Endothelial cell of umbilical vein (primary cell): ENCODE measurements at regions not wholly inside any gene's neighbourhood (a gene's known extent, or its start where the extent isn't known, plus 50 kb on each side); places are given as distances from the start of the nearest gene placed in this dataset.

Experiments
- BruUV-seq: library from RNA; stranded (reverse); fragments of 400-500 nt; replicated peaks from 2 replicates; lab custom pipeline; 2021; lab: Mats Ljungman, UMichigan
- CTCF ChIA-PET: fragments of 300-600, 350-600 bp; sonication (Branson Sonifier 250); formaldehyde crosslinking; loops from one replicate; lab custom pipeline; 2021; ENCODE audit warnings: antibody characterized with exemption, inconsistent platforms; lab: Charles Lee
- POLR2A ChIA-PET: fragments of 300-600, 350-600 bp; sonication (Branson Sonifier 250); formaldehyde crosslinking; loops from one replicate; lab custom pipeline; 2021; ENCODE audit warnings: antibody characterized with exemption, inconsistent platforms; lab: Charles Lee
- DNase-seq: peaks from one replicate; pipeline ENCODE4 v3.0.0-alpha.2; 2011; ENCODE audit warnings: low read depth, low spot score
- FAIRE-seq: peaks from 2 replicates; lab custom pipeline; 2011; peaks lifted over from hg19 to GRCh38; lab: Jason Lieb, UNC
- H2AFZ ChIP-seq: 2 replicates; pipeline ENCODE4 v1.6.0; 2012; ENCODE audit warnings: low read depth, low read length, control low read depth, inconsistent platforms
- H3K27ac ChIP-seq: 2 replicates; pipeline ENCODE4 v1.5.1; 2011; ENCODE audit warnings: low read depth, mild to moderate bottlenecking, control low read depth, low read length, moderate library complexity; ENCODE audit not compliant: insufficient read depth
- H3K27me3 ChIP-seq, 2 experiments: 2 replicates each; pipeline versions ENCODE4 v1.6.0 to v1.6.1; 2011; ENCODE audit warnings: low read length in 2 of 2, mixed read lengths in 1 of 2; ENCODE audit not compliant: control insufficient read depth in 2 of 2, insufficient read depth in 2 of 2
- H3K36me3 ChIP-seq, 2 experiments: 2 replicates in 1 of 2; 3 replicates in 1 of 2; pipeline ENCODE4 v1.5.1; 2011; ENCODE audit warnings: low read length in 2 of 2, mild to moderate bottlenecking in 1 of 2, moderate library complexity in 1 of 2; ENCODE audit not compliant: control insufficient read depth in 2 of 2, insufficient read depth in 2 of 2; ENCODE audit errors: extremely low read depth in 1 of 2
- H3K4me1 ChIP-seq: 3 replicates; pipeline ENCODE4 v1.5.1; 2011; ENCODE audit warnings: mild to moderate bottlenecking, low read length; ENCODE audit not compliant: control insufficient read depth, insufficient read depth; ENCODE audit errors: extremely low read depth
- H3K4me2 ChIP-seq: 2 replicates; pipeline ENCODE4 v1.6.1; 2011; ENCODE audit warnings: low read length, control low read depth, mixed read lengths; ENCODE audit not compliant: insufficient read depth
- H3K4me3 ChIP-seq, 3 experiments: fragments of 200-600 bp in 1 of 3; sonication (generic), shearing (Covaris generic) in 1 of 3; replicated peaks in 1 of 3; 2 replicates each; pipeline ENCODE4 v1.5.1; 2011 to 2016; ENCODE audit warnings: control low read depth in 3 of 3, low read length in 3 of 3, mild to moderate bottlenecking in 2 of 3, inconsistent platforms in 1 of 3, low read depth in 1 of 3, moderate library complexity in 1 of 3; ENCODE audit not compliant: insufficient read depth in 1 of 3
- H3K79me2 ChIP-seq: 2 replicates; pipeline ENCODE4 v1.6.0; 2012; ENCODE audit warnings: low read length, inconsistent platforms; ENCODE audit not compliant: control insufficient read depth, insufficient read depth
- H3K9ac ChIP-seq: replicated peaks from 2 replicates; pipeline ENCODE3; 2011; ENCODE audit warnings: low read length, control low read depth; ENCODE audit not compliant: insufficient read depth; ENCODE audit errors: extremely low read depth
- H3K9me1 ChIP-seq: replicated peaks from 3 replicates; pipeline ENCODE4 v1.6.0; 2011; ENCODE audit warnings: mild to moderate bottlenecking, low read length; ENCODE audit not compliant: control insufficient read depth, insufficient read depth; ENCODE audit errors: extremely low read depth
- H3K9me3 ChIP-seq: replicated peaks from 2 replicates; pipeline ENCODE4 v1.5.1; 2012; ENCODE audit warnings: low read length, inconsistent platforms; ENCODE audit not compliant: control insufficient read depth, insufficient read depth
- H4K20me1 ChIP-seq: replicated peaks from 2 replicates; pipeline ENCODE3; 2011; ENCODE audit warnings: mild to moderate bottlenecking, low read length; ENCODE audit not compliant: control insufficient read depth, insufficient read depth; ENCODE audit errors: extremely low read depth
- CTCF ChIP-seq, 2 donors: IDR thresholded peaks; 1 replicate in 1 of 2; 2 replicates in 1 of 2; pipeline ENCODE4 v1.5.1; 2011; ENCODE audit warnings: low read length in 2 of 2, mild to moderate bottlenecking in 2 of 2, moderate library complexity in 2 of 2, control low read depth in 1 of 2, inconsistent platforms in 1 of 2, low read depth in 1 of 2; ENCODE audit not compliant: insufficient read depth in 1 of 2; ENCODE audit errors: extremely low read depth in 1 of 2
- EZH2 ChIP-seq: IDR thresholded peaks from 2 replicates; pipeline ENCODE4 v1.6.1; 2012; ENCODE audit warnings: borderline replicate concordance, low read depth, mild to moderate bottlenecking, moderate library complexity, low read length, inconsistent platforms; ENCODE audit not compliant: severe bottlenecking
- FOS ChIP-seq: IDR thresholded peaks from 2 replicates; pipeline ENCODE4 v1.6.1; 2011; ENCODE audit warnings: mild to moderate bottlenecking, low read length, moderate library complexity, borderline replicate concordance; ENCODE audit not compliant: insufficient read depth
- GATA2 ChIP-seq: IDR thresholded peaks from 2 replicates; pipeline ENCODE4 v1.7.0; 2011; ENCODE audit warnings: low read depth, mild to moderate bottlenecking, moderate library complexity, mixed read lengths, low read length; ENCODE audit not compliant: insufficient read length, insufficient read depth
- JUN ChIP-seq: IDR thresholded peaks from 2 replicates; pipeline ENCODE4 v1.6.1; 2011; ENCODE audit warnings: borderline replicate concordance, low read depth; ENCODE audit not compliant: insufficient read length, insufficient read depth
- MAX ChIP-seq: IDR thresholded peaks from 2 replicates; pipeline ENCODE4 v1.6.1; 2011; ENCODE audit not compliant: insufficient read depth, insufficient read length
- MYC ChIP-seq: IDR thresholded peaks from one replicate; pipeline ENCODE4 v1.6.1; 2011; ENCODE audit warnings: mild to moderate bottlenecking, low read depth, low read length
- POLR2A ChIP-seq: IDR thresholded peaks from 2 replicates; pipeline ENCODE4 v1.6.1; 2012; ENCODE audit warnings: low read depth, mild to moderate bottlenecking, control low read depth, low read length
- POLR2AphosphoS5 ChIP-seq: IDR thresholded peaks from 2 replicates; pipeline ENCODE4 v1.6.1; 2012; ENCODE audit warnings: low read depth, mild to moderate bottlenecking, control low read depth, low read length, moderate library complexity; ENCODE audit not compliant: insufficient read depth
- dilution Hi-C: fragments of 300-500 bp; cut with MboI; formaldehyde crosslinking; loops from one replicate; pipeline ENCODE4 v1.15.0; 2019; ENCODE audit warnings: low sequenced_read_pairs; ENCODE audit not compliant: extremely low pct_ligation_motif_present
- intact Hi-C: fragments of 100-400 bp; cut with micrococcal nuclease; formaldehyde crosslinking; loops from one replicate; pipeline ENCODE4 v1.10.0; 2022

GRCh38 chr4:98744372-98745150, 86.2 kb upstream of the TSPAN5 start:
- Histone ChIP-seq H3K9ac (no peak overlapping the region), H3K4me2 (no peak overlapping the region), H3K79me2 (no peaks in the 10 kb centered on the region), H4K20me1 (no peaks in the 10 kb centered on the region), H3K27ac (no peak overlapping the region), H3K4me3 (no peak overlapping the region), H3K9me1 (no peaks in the 10 kb centered on the region), H2AFZ (no peak overlapping the region), H3K9me3 (no peaks in the 10 kb centered on the region), H3K36me3 (no peaks in the 10 kb centered on the region), H3K27me3 (no peaks in the 10 kb centered on the region), H3K4me1 (peaks cover 17% of the 10 kb centered on the region)
- intact Hi-C loops (no loop called here), dilution Hi-C loops (no loop called here)
- no TSS peak for BruUV-seq
- FAIRE-seq (peak; percentile 54), DNase-seq (peak; percentile 68)
- CTCF ChIA-PET: interaction anchor here (1.3 kb wide), 1 partner anchor 16 kb away, joined by 5 read pairs; no protein-coding TSS in a partner anchor
- TF ChIP-seq EZH2 (no peak), JUN (peak; percentile 9)
- POLR2A ChIA-PET: no interaction called here

GRCh38 chr4:98741952-98742351, 83.5 kb upstream of the TSPAN5 start:
- CTCF ChIA-PET: interaction anchor here (1.1 kb wide), 1 partner anchor 8 kb away, joined by 3 read pairs; no protein-coding TSS in a partner anchor
- dilution Hi-C loops: no loop called here
- BruUV-seq: no TSS peak
- no peaks in the 10 kb centered on the region for H3K9me3 ChIP-seq
- no peak overlapping the region for H3K9ac ChIP-seq
- H4K20me1 ChIP-seq: no peaks in the 10 kb centered on the region
- H3K36me3 ChIP-seq: no peaks in the 10 kb centered on the region
- no peak overlapping the region for H3K4me2 ChIP-seq
- DNase-seq (no peak), FAIRE-seq (no peak)
- TF ChIP-seq FOS: no peak
- no peak for TF ChIP-seq POLR2A
- TF ChIP-seq POLR2AphosphoS5: no peak
- TF ChIP-seq CTCF (IDR thresholded peaks at IDR 0.05; ENCODE audit: extremely low read depth in 1 of 2, insufficient read depth in 1 of 2, low read depth in 1 of 2, low read length in 2 of 2): no peak
- TF ChIP-seq EZH2: no peak
- no peak for TF ChIP-seq MYC
- TF ChIP-seq GATA2: no peak
- TF ChIP-seq MAX: no peak
- TF ChIP-seq JUN: no peak
- no peak overlapping the region for H2AFZ ChIP-seq
- POLR2A ChIA-PET: no interaction called here
- H3K27me3 ChIP-seq: no peaks in the 10 kb centered on the region
- H3K9me1 ChIP-seq: no peaks in the 10 kb centered on the region
- H3K4me1 ChIP-seq: peaks cover 16% of the 10 kb centered on the region
- intact Hi-C loops: no loop called here
- no peak overlapping the region for H3K4me3 ChIP-seq
- no peak overlapping the region for H3K27ac ChIP-seq
- H3K79me2 ChIP-seq: no peaks in the 10 kb centered on the region
